ENCODE measurements at regions not wholly inside any gene's neighbourhood (a gene's known extent, or its start where the extent isn't known, plus 50 kb on each side); places are given as distances from the start of the nearest gene placed in this dataset.

GRCh38 chr5:67904366-67904765 lies 311.2 kb upstream of the PIK3R1 start:
- TF ChIP-seq, protein P1, sequence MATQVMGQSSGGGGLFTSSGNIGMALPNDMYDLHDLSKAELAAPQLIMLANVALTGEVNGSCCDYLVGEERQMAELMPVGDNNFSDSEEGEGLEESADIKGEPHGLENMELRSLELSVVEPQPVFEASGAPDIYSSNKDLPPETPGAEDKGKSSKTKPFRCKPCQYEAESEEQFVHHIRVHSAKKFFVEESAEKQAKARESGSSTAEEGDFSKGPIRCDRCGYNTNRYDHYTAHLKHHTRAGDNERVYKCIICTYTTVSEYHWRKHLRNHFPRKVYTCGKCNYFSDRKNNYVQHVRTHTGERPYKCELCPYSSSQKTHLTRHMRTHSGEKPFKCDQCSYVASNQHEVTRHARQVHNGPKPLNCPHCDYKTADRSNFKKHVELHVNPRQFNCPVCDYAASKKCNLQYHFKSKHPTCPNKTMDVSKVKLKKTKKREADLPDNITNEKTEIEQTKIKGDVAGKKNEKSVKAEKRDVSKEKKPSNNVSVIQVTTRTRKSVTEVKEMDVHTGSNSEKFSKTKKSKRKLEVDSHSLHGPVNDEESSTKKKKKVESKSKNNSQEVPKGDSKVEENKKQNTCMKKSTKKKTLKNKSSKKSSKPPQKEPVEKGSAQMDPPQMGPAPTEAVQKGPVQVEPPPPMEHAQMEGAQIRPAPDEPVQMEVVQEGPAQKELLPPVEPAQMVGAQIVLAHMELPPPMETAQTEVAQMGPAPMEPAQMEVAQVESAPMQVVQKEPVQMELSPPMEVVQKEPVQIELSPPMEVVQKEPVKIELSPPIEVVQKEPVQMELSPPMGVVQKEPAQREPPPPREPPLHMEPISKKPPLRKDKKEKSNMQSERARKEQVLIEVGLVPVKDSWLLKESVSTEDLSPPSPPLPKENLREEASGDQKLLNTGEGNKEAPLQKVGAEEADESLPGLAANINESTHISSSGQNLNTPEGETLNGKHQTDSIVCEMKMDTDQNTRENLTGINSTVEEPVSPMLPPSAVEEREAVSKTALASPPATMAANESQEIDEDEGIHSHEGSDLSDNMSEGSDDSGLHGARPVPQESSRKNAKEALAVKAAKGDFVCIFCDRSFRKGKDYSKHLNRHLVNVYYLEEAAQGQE (IDR thresholded peaks at IDR 0.05; ENCODE audit: insufficient read depth in 1 of 2, low read depth in 2 of 2, low read length in 2 of 2), result no peak
- TF ChIP-seq POLR2AphosphoS5 (IDR thresholded peaks at IDR 0.05; ENCODE audit: low read depth, low read length), result no peak
- TF ChIP-seq TAF1 (IDR thresholded peaks at IDR 0.05; ENCODE audit: borderline replicate concordance, insufficient read depth, low read length), result no peak

Data from PFSK-1 (cell line).